ENCODE measurements at regions not wholly inside any gene's neighbourhood (a gene's known extent, or its start where the extent isn't known, plus 50 kb on each side); places are given as distances from the start of the nearest gene placed in this dataset.
"Not testable (repeated sequence)": the region's sequence is repeated elsewhere in the genome, so short reads cannot be mapped to it uniquely, and the experiment has no call there.

DNA sequence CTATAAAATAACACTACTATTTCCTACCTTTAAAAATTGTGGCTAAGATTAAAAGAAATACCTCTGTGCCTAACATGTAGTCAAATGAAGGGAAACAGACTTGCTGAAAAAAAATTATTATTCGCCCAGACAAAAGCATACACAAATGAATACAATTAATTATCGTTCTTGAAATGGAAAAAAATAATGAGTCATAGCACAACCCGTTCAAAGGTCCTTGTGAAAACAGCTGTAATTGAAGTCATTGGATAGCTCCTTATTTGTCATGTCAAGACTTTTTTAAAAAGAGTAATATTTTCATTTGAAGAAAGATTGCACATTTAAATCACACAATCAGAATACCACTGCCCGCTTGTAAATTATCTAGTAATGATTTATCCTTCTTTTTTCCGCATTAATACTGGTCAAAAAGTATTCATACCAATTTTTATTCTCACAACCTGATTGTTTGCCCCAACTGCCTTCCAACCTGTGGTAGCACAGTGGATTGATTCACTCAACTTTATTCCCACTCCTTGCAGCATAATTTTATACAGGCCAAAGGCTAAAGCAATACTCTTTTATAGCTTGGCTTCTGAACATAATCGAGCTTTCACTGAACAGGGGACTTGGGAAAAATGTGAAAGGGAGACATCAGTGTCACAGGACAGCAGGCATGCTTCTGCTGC lies 655.2 kb upstream of the MAP3K7 start:
- DNase-seq = no peak

DNA sequence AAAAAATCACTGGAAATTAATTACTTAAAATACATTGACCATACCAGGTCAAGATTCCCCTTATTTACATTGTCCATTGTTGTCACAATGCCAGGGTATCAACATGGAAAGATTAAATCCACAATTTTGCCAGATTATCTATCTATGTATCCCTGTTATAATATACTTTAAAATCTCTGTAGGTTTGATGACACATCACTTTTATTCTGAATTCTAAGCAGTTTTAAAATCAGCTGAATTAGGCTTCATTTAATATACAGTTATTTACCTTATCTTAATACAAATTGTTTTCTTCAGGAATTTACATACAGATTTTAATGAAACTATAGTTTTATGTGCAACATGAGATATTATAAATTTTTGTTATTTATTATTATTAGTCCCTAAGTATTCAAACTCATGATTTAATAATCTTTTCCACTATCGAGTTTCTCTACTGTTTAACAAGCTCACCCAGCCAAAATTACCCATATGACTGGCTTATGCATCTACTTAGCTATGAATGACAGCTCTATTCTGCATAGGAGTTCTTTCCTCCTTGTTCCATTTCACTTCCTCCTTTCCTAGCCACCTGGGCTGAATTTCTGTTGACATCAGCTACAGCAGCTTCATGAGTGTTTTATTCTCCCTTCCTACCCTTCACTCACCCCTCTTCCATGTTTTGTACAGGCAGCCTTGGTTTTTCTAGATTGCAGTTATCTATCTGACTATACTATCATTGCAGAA lies 654.2 kb upstream of the MAP3K7 start:
- no peak for DNase-seq

DNA sequence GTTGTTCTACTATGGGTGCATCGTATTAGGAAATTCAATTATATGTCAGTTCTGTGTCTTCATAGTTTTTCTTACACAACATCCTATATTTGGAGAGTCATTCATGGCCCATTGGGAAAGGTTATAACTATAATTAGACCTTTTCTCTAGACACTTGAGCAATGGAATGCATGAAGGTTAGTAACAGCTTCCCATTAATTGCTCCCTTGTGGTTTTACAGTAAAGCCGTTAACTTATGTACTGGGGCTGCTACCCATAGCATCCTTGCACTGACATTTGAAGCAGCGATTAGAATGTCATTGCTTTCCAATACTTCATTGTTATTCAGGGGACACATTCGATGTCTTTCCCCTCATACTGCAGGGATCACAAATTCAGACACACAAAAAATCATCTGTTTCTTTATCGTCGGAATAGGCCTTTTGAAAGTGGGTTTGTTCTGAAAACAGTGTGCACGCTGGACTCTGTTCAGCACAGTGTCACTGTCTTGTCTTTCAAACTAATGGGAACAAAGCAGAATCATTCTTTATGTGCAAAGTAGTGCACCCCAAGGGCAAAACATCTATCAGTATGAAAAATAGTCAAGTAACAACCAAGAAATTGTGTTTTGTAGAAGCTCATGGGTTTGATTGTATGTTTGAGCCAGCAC lies 634.3 kb upstream of the MAP3K7 start:
- DNase-seq = no peak

DNA sequence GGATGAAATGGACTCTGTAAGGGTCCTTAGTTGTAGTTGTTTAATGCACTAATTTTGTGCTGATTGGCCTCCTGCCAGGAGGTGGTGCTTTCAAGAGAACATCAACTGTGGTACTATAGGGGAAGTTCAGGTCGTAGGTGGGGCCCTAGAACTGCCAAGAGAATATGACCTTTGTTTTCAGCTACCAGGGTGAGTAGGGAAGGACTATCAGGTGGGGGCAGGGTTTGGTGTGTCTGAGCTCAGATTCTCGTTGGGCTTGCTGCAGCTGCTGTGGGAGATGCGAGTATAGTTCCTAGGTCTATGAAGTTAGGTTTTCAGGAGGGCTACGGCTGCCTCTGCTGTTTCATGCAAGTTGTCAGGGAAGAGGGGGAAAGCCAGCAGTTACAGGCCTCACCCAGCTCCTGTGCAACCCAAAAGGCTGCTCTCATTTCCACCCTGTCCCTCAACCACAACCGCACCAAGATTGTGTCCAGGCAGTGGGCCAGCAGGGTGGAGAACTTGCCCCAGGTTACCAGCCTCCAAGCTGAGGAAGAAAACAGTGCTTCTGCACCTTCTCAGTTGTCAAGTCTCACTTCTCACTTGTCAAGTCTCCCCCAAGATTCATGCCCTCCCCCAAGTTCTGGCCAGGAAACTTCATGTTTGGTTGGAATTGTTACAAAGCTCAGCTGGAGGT lies 626.5 kb upstream of the MAP3K7 start:
- no peak for DNase-seq

DNA sequence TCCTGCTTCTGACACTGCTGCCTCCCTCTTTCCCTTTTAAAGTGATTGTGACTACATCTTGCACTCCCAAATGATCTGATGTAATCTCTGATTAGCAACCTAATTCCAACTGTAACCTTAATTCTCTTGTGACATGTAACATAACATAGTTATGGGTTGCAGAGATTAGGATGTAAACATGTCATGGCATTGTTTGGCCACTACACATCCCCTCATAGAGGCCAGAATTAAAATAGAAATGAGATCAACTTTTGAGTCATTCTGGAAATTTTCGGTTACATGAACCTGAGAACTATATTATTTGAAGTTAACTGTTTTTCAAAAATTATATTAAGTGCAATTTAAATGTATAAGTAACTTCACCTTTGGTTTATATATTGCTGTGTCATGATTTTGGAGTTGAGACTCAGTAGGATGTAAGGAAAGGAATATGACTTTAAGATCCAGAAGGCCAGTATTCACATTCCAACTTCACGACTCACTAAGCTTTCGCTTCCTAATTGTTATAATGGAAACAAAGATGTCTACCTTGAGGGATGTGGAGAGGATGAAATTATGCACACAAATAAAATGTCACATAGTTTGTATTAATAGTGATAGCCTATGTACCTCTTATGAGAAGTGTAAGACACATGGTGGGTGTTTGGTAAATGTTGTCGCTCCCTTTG lies 611.9 kb upstream of the MAP3K7 start:
- DNase-seq = no peak

DNA sequence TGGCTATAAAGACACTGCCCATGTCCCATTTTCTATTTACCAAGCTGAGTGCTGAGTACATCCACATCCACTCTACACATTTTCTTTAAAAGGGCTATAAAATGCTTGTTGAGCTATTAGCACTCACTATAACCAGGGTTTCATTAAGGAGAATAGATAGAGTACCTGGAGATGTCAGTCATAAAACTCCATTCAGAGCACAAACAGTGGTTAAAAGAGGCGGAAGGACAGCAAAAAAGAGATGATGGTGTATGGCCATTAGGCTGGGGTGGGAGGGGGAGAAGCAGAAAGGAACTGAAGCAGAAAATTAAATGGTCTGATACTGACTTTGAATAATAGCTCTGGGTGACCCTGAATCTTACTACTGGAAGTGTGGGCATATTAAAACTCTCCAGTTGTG lies 609.9 kb upstream of the MAP3K7 start:
- DNase-seq = no peak

DNA sequence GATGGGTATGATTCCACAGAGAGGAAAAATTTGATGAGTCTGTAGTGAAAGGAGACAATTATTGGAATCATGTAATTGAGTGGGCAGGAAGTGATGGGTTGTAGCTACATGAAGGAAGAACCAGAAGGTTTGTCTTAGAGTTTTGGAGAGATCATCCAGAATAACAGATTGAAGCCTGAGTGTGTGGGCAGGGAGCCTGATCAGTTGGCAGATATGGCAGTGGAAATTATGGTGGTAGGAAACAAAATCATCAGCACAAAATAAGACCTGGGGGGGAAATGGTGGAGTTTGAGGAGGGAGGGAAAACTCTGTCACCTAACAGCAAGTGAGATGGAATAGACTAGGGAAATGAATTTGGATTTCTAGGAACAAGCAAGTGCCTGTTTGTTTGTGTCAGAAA lies 606.6 kb upstream of the MAP3K7 start:
- DNase-seq = no peak

DNA sequence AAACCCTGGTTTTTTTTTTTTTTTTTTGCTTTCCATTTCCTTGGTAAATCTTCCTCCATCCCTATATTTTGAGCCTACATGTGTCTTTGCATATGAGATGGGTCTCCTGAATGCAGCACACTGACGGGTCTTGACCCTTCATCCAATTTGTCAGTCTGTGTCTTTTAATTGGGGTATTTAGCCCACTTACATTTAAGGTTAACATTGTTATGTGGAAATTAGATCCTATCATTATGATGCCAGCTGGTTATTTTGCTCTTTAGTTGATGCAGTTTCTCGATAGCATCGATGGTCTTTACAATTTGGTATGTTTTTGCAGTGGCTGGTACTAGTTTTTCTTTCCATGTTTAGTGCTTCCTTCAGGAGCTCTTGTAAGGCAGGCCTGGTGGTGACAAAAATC lies 603.2 kb upstream of the MAP3K7 start:
- DNase-seq = not testable (repeated sequence)

DNA sequence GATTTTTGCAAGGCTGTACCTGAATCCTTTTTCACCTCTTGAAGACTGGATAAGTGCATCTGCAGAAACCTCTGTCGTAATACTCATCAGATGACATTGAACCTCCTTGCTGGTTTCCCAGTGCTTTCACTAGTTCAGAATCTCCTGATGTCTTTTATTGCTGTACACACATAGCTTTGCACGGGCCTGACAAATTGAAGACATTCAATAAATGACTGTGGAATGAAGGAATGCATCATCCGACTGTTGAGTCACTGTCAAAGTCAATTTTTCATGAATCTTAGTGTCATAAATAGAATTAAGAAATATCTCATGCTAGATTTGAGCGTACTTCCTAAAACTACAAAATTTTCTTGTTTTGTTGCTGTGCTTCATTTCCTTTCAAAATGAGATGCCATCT lies 598.2 kb upstream of the MAP3K7 start:
- DNase-seq = no peak

DNA sequence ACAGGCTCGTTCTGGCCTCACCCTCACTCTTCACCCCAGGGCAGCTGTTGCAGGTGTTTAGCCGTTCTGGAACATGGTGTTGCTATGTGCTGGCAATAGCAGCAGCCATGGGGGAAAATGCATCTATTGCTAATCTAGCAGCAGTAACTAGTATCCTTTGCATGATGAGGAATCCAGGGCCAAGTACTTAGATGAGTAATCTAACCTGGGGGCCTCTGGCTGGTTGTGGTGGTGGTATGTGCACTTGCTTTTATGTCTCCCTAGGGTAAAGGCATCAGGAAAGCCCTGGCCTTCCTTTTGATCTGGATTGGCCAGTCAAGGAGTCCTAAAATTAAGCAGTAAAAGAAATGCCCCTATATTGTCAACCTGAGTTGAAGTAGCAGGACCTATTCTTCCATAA lies 594.5 kb upstream of the MAP3K7 start:
- DNase-seq = no peak

DNA sequence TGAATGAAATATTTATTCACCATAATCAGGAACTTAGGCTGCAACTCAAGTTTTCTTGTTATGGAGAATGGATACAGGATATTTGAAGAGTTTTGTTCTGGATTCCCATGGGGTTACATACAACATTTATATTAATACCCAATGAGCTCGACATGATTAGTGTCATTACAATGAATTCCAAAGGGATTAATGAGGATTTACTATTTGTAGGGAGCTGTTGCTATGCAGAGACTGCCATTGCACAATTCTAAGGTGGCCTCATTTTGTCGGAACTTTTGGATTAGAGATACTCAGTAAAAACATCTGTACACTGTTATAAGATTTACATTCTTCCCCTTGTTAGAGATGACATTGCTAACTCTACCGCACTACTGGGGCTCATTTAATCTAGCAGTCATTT lies 586.8 kb upstream of the MAP3K7 start:
- no peak for DNase-seq

DNA sequence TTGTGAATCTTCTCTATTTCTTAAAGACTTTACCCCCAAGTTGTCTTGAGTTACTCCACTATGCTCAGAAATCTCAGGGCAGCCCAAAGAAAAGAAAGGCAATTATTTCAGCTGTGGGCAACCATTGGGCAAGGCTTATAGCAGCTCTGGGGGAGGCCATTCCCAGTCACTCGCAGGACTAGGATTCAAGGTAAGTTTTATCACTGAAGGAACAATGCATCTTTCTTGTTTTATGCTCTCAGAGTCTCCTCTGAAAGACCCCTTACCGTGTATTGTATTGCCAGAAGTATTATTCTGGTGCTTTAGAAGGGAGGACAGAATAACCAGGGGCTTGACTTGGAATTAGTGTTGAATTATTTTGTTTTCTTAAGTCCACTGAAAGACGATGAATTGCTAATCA lies 586.3 kb upstream of the MAP3K7 start:
- no peak for DNase-seq

DNA sequence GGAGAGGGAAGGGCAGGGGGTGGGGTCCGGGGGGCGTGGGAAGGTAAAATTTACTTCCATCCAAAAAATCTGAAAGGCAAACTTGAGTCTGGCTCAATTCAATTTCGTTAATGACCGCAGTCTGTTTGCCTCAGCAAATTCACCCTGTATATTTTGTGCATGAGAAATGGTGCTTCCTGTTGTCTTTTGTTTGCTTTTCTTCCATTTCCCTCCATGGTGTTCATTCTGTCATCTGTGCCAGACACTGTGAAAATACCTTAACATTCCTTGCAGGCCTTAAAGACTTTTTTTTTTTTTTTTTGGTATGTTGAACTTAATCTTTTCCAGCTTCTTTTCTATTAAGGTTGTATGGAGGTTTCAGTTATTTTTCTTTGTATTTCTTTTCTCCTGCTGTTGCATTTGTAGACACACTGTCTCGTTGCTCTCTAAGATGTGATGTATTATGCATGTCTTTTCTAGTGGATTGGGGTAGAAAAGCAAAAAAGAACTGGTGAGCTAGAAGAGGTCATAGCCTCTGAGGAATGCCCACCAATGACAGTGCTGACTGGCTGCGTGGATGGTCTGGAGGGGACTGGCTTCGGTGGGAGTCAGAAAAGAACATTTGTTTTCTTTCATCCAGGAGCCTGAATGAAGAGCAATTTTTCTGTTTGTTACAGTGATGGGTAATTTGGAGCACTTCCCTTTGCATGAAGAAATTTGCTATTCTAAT lies 585.0 kb upstream of the MAP3K7 start:
- DNase-seq = no peak

DNA sequence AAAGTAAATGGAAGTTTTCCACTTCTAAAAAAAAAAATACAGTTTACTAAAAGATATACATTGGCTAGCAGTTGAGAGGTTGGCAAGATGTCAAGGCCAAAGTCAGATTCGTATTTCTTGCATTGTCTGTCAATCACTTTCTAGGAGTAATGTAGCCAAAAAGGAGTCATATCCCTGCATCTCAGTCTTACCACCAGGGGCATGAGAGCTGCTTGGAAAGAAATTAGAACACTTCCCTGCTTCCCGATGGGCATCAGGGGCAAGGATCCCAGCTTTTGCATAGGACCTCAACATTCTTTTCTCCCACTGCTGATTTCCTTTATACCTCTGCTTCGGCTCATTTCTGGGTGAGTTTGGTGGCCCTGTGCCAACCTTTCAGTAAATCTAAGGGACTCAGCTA lies 581.0 kb upstream of the MAP3K7 start:
- no peak for DNase-seq

DNA sequence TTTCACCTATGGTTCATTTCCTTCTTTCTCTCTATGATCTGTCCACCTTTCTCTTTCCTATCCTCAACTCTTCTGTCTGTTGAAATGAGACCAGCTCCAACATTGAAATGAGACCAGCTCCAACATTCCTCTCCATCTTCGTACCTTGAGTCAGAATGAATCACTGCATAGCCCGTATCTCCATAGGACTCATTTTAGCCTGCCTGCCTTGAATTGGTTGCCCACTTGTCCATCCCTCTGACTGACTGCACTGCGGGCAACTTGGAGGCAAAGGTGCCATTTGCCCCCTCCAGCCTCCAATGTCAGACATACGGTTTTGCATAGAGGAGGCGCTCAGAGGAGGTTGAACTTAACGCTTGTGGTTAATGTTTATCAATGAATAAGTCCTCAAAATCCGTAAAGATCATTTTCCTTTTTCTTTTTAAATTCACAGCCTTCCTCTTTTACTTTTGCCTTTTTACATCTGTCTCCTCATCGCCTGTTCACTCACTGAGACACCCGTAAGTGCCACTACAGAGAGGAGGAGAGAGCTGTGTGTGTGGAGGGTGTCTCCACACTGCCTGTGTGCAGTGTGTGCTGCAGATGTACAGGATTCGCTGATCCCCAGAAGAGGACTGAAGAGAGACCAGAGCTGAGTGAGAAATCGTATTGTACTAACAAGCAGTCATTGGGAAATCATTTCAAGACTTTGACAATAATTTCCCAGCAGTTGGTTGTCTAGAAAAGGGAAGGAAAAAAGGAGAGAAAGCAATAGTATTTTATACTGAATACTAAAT lies 579.6 kb upstream of the MAP3K7 start:
- no peak for DNase-seq

DNA sequence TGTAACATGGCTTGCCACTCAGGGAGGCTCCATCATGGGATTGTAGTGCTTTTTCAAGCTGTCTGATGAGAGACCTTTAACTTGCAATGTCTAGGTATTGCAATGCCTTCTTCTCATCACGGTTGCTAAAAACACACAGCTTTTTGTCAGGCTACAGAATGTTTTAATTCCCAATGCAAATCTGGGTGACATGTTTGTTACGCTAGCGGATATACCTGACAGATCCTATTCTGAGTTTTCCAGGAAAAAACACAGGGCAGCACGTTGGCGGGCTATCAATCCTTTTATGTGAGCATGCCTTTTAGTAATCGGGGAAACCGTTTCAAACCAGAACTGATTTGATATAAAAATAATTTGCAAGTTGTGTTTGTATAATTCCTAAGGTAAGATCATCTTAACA lies 577.2 kb upstream of the MAP3K7 start:
- DNase-seq = no peak

DNA sequence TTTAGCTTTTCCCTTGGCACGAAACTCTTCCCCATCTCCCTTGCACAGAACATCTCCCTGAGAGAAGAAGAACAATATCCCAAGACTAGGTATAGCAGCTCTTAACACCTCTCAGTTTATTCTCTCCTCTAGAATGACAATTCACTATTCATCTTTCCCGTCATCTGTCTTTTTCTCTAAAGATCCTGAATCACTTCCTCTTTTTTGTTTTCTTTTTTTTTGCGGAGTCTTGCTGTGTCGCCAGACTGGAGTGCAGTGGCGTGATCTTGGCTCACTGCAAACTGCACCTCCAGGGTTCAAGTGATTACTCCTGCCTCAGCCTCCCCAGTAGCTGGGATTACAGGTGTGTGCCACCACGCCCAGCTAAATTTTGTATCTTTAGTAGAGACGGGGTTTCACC lies 574.4 kb upstream of the MAP3K7 start:
- no peak for DNase-seq

DNA sequence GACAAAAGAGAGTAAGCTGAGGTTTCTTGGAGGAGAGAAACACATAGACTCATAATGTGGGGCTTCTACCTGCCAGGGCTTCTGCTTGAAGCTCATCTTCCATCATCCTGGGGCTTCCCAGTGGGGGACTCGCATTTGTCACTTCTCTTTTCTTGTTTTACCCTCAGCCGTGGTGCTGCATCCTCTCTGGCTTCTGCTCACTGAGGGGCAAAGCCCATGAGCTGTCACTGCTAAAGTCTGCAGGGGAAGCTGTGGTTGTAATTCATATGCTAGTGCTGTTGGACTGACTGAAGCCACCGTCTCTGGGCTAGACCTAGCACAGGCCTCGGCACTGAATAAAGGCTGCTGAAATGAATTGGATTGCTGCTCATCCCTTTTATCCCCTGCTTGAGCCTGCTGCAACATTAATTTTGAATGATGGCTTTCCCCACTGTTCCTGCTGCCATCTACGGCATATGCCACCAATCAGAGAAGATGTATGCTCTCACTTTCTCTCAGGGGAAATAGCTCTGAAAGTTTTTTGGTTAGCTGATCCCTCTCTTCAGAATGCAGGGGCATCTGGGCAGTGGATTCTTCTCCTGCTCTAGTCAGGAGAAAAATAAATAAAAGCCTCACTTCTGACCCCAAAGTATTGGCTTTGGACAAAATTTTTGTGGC lies 568.4 kb upstream of the MAP3K7 start:
- no peak for DNase-seq

DNA sequence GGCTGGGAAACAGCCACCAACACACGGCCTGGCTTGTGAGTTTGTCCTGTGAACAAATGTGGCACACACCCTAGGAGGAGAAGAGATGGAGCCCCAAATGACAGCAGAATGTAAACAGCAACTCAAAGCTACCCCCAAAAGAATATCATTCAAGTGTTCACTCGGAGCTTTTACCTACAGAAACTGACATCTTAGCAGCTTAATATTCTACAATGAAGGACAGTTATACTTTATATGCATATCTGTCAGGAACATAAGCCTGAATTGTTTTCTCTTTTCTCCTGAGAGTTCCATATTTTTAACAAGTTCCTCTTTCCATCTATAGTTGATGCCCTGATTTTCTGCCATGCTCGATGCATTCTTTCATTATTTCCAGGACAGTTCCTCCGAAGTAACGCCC lies 566.0 kb upstream of the MAP3K7 start:
- no peak for DNase-seq

DNA sequence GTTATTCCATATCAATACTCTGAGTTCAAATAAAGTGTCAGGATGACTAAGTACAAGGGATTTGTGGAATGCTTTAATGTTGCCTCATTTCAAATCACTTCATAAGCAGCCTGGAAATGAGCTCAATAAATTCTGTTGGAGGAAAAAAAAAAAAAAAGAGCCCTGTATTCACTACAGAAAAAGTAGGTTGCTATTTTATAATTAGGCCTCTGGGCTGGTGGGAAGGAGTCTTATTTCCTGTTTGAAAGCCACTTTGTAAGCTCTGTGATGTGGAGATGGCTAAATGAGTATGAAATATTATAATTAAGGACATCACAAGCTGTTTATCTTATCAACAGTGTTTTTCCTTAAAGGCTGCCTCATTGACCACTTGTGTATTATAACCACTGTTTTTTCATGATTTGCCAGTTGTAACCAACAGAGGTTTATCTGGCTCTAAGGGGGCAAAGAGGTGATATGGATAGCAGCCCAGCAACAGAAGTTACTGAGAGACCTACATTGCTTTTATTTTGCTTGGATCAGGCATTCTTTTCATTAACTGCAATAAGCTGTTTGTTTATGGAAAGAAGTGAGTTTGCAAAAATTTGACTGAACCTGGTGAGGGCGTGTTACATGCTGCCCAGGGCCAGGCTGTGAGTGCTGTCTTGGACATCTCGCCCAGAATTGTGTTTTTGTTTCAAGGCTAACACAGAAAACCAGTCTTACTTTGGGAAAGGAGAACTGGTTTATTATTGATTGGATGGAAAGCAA lies 563.3 kb upstream of the MAP3K7 start:
- DNase-seq = no peak
